ENCODE measurements at regions not wholly inside any gene's neighbourhood (a gene's known extent, or its start where the extent isn't known, plus 50 kb on each side); places are given as distances from the start of the nearest gene placed in this dataset.

GRCh38 chr5:33232731-33233505 lies 207.8 kb upstream of the TARS1 start:
- TF ChIP-seq CTCF (IDR thresholded peaks at IDR 0.05) = no peak
- TF ChIP-seq POLR2A (IDR thresholded peaks at IDR 0.05) = no peak

Measured in uterus (tissue), 2 donors.